ENCODE measurements at regions not wholly inside any gene's neighbourhood (a gene's known extent, or its start where the extent isn't known, plus 50 kb on each side); places are given as distances from the start of the nearest gene placed in this dataset.

- H3K9me2 ChIP-seq (replicated peaks; ENCODE audit: control insufficient read depth, low read length): no peaks in the 10 kb centered on the region
Measured at GRCh38 chr1:164928232-164928812, 369.3 kb downstream of the PBX1 start.

GRCh38 chr1:164926107-164926506, 367.1 kb downstream of the PBX1 start:
- Histone ChIP-seq H3K36me3 (ENCODE audit: control insufficient read depth, low read length) (no peaks in the 10 kb centered on the region), H3F3A (ENCODE audit: control insufficient read depth, insufficient read depth) (no peaks in the 10 kb centered on the region), H3K27me3 (ENCODE audit: control insufficient read depth, low read length) (no peaks in the 10 kb centered on the region), H3K27ac (ENCODE audit: low read depth, low read length) (no peak overlapping the region), H3K9me3 (ENCODE audit: control insufficient read depth, insufficient read depth, low read length) (no peaks in the 10 kb centered on the region), H3K4me2 (ENCODE audit: low read length) (no peak overlapping the region), H3K4me1 (ENCODE audit: control insufficient read depth, low read length) (no peaks in the 10 kb centered on the region), H3K4me3 (ENCODE audit: low read length) (no peak overlapping the region), H3K79me2 (ENCODE audit: control insufficient read depth, low read length) (no peaks in the 10 kb centered on the region), H3K9me2 (replicated peaks; ENCODE audit: control insufficient read depth, low read length) (no peaks in the 10 kb centered on the region), H4K20me1 (ENCODE audit: control insufficient read depth, insufficient read depth, low read depth, low read length) (no peaks in the 10 kb centered on the region)
- TF ChIP-seq CTCF (IDR thresholded peaks at IDR 0.05; ENCODE audit: low read depth, low read length, poor library complexity, severe bottlenecking) (no peak), EZH2phosphoT487 (IDR thresholded peaks at IDR 0.05; ENCODE audit: borderline replicate concordance, low read length) (no peak)

More at GRCh38 chr1:164928232-164928812, 369.3 kb downstream of the PBX1 start:
- Histone ChIP-seq H4K20me1 (ENCODE audit: control insufficient read depth, insufficient read depth, low read depth, low read length) (no peaks in the 10 kb centered on the region), H3K4me3 (ENCODE audit: low read length) (no peak overlapping the region), H3K36me3 (ENCODE audit: control insufficient read depth, low read length) (no peaks in the 10 kb centered on the region), H3K79me2 (ENCODE audit: control insufficient read depth, low read length) (no peaks in the 10 kb centered on the region), H3K27me3 (ENCODE audit: control insufficient read depth, low read length) (no peaks in the 10 kb centered on the region), H3K4me2 (ENCODE audit: low read length) (no peak overlapping the region), H3K9me3 (ENCODE audit: control insufficient read depth, insufficient read depth, low read length) (no peaks in the 10 kb centered on the region), H3K4me1 (ENCODE audit: control insufficient read depth, low read length) (no peaks in the 10 kb centered on the region), H3K27ac (ENCODE audit: low read depth, low read length) (no peak overlapping the region), H3F3A (ENCODE audit: control insufficient read depth, insufficient read depth) (no peaks in the 10 kb centered on the region)
- TF ChIP-seq EZH2phosphoT487 (IDR thresholded peaks at IDR 0.05; ENCODE audit: borderline replicate concordance, low read length): no peak
- no peak for TF ChIP-seq CTCF (IDR thresholded peaks at IDR 0.05; ENCODE audit: low read depth, low read length, poor library complexity, severe bottlenecking)

- H3K4me1 ChIP-seq (ENCODE audit: control insufficient read depth, low read length): no peaks in the 10 kb centered on the region
- no peaks in the 10 kb centered on the region for H3K9me3 ChIP-seq (ENCODE audit: control insufficient read depth, insufficient read depth, low read length)
- H3K9me2 ChIP-seq (replicated peaks; ENCODE audit: control insufficient read depth, low read length): no peaks in the 10 kb centered on the region
- no peak overlapping the region for H3K4me3 ChIP-seq (ENCODE audit: low read length)
- H3K79me2 ChIP-seq (ENCODE audit: control insufficient read depth, low read length): no peaks in the 10 kb centered on the region
- no peaks in the 10 kb centered on the region for H3F3A ChIP-seq (ENCODE audit: control insufficient read depth, insufficient read depth)
- H3K27me3 ChIP-seq (ENCODE audit: control insufficient read depth, low read length): no peaks in the 10 kb centered on the region
- H3K36me3 ChIP-seq (ENCODE audit: control insufficient read depth, low read length): no peaks in the 10 kb centered on the region
- H4K20me1 ChIP-seq (ENCODE audit: control insufficient read depth, insufficient read depth, low read depth, low read length): no peaks in the 10 kb centered on the region
- no peak overlapping the region for H3K4me2 ChIP-seq (ENCODE audit: low read length)
- H3K27ac ChIP-seq (ENCODE audit: low read depth, low read length): no peak overlapping the region
- TF ChIP-seq EZH2phosphoT487 (IDR thresholded peaks at IDR 0.05; ENCODE audit: borderline replicate concordance, low read length): no peak
- TF ChIP-seq CTCF (IDR thresholded peaks at IDR 0.05; ENCODE audit: low read depth, low read length, poor library complexity, severe bottlenecking): no peak
Measured at GRCh38 chr1:164922585-164922984, 363.6 kb downstream of the PBX1 start.
